ENCODE measurements at regions not wholly inside any gene's neighbourhood (a gene's known extent, or its start where the extent isn't known, plus 50 kb on each side); places are given as distances from the start of the nearest gene placed in this dataset.
"Not testable (repeated sequence)": the region's sequence is repeated elsewhere in the genome, so short reads cannot be mapped to it uniquely, and the experiment has no call there.

DNA sequence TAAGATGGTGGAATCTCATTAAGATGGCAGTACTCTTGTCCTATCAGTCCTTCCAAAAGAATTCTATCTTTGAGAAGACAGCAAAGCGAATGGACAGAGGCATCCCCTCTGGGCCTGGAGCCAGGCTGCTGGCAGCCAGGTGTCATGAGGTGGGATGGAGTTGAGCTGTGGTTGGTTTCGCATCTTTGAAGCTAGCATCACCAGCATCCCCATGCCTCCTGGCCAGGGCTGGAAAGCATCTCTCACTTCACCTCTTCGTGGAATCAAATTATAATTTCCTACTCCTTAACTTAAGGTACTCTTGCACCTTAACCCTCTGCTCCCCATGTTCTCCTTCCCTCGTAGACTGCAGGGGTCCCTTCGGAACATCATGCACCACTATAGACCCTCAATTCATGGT, 248.3 kb downstream of the GADD45G start:
- TF ChIP-seq ZNF292 (tag by site-specific recombination; IDR thresholded peaks at IDR 0.05; ENCODE audit: borderline replicate concordance, low read depth): no peak
- Histone ChIP-seq H3K9me3 (ENCODE audit: control insufficient read depth, insufficient read depth, low read depth, low read length) (no peaks in the 10 kb centered on the region), H3K4me1 (ENCODE audit: control insufficient read depth, insufficient read depth, low read length) (no peaks in the 10 kb centered on the region), H3K27ac (ENCODE audit: extremely low read depth, low read depth, low read length) (no peak overlapping the region), H3K4me3 (ENCODE audit: low read depth, low read length) (no peak overlapping the region), H3K36me3 (ENCODE audit: control insufficient read depth in 2 of 2, insufficient read depth in 1 of 2, low read length in 2 of 2) (no peaks in the 10 kb centered on the region)
- ChIA-PET POLR2A (no interaction called here), CTCF (interaction anchor here (1.4 kb wide), 1 partner anchor 251 kb away, joined by 3 read pairs; no protein-coding TSS in a partner anchor)

- ChIA-PET CTCF (interaction anchor here (0.6 to 0.7 kb wide), 2 partner anchors 200 to 303 kb away, joined by 3 read pairs; no protein-coding TSS in a partner anchor), POLR2A (no interaction called here)
- no peaks in the 10 kb centered on the region for H3K36me3 ChIP-seq (ENCODE audit: control insufficient read depth in 2 of 2, insufficient read depth in 1 of 2, low read length in 2 of 2)
- TF ChIP-seq PRDM4 (tag by site-specific recombination; IDR thresholded peaks at IDR 0.05) (no peak), ZNF362 (tag by site-specific recombination; IDR thresholded peaks at IDR 0.05) (no peak), WT1 (tag by site-specific recombination; IDR thresholded peaks at IDR 0.05) (no peak), ZNF670 (tag by site-specific recombination; IDR thresholded peaks at IDR 0.05; ENCODE audit: low read depth) (no peak), ZNF747 (tag by site-specific recombination; IDR thresholded peaks at IDR 0.05) (no peak), ZNF175 (tag by site-specific recombination; IDR thresholded peaks at IDR 0.05) (no peak), SCRT2 (tag by site-specific recombination; IDR thresholded peaks at IDR 0.05) (no peak), GLIS2 (tag by site-specific recombination; IDR thresholded peaks at IDR 0.05) (no peak), ZNF776 (tag by site-specific recombination; IDR thresholded peaks at IDR 0.05; ENCODE audit: borderline replicate concordance) (no peak)
- TF ChIP-seq, protein P1, sequence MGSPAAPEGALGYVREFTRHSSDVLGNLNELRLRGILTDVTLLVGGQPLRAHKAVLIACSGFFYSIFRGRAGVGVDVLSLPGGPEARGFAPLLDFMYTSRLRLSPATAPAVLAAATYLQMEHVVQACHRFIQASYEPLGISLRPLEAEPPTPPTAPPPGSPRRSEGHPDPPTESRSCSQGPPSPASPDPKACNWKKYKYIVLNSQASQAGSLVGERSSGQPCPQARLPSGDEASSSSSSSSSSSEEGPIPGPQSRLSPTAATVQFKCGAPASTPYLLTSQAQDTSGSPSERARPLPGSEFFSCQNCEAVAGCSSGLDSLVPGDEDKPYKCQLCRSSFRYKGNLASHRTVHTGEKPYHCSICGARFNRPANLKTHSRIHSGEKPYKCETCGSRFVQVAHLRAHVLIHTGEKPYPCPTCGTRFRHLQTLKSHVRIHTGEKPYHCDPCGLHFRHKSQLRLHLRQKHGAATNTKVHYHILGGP (tag by site-specific recombination; IDR thresholded peaks at IDR 0.05): no peak
- TF ChIP-seq, protein P2, sequence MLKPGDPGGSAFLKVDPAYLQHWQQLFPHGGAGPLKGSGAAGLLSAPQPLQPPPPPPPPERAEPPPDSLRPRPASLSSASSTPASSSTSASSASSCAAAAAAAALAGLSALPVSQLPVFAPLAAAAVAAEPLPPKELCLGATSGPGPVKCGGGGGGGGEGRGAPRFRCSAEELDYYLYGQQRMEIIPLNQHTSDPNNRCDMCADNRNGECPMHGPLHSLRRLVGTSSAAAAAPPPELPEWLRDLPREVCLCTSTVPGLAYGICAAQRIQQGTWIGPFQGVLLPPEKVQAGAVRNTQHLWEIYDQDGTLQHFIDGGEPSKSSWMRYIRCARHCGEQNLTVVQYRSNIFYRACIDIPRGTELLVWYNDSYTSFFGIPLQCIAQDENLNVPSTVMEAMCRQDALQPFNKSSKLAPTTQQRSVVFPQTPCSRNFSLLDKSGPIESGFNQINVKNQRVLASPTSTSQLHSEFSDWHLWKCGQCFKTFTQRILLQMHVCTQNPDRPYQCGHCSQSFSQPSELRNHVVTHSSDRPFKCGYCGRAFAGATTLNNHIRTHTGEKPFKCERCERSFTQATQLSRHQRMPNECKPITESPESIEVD (tag by site-specific recombination; IDR thresholded peaks at IDR 0.05): no peak
- no peak overlapping the region for H3K27ac ChIP-seq (ENCODE audit: extremely low read depth, low read depth, low read length)
- no peak overlapping the region for H3K4me3 ChIP-seq (ENCODE audit: low read depth, low read length)
- no peaks in the 10 kb centered on the region for H3K9me3 ChIP-seq (ENCODE audit: control insufficient read depth, insufficient read depth, low read depth, low read length)
- no peaks in the 10 kb centered on the region for H3K4me1 ChIP-seq (ENCODE audit: control insufficient read depth, insufficient read depth, low read length)
Measured at GRCh38 chr9:89853931-89854330, 249.1 kb downstream of the GADD45G start.

GRCh38 chr9:89854715-89855475, 250.1 kb downstream of the GADD45G start:
- Histone ChIP-seq H3K27ac (ENCODE audit: extremely low read depth, low read depth, low read length) (no peak overlapping the region), H3K4me1 (ENCODE audit: control insufficient read depth, insufficient read depth, low read length) (no peaks in the 10 kb centered on the region), H3K36me3 (ENCODE audit: control insufficient read depth in 2 of 2, insufficient read depth in 1 of 2, low read length in 2 of 2) (no peaks in the 10 kb centered on the region), H3K4me3 (ENCODE audit: low read depth, low read length) (no peak overlapping the region), H3K9me3 (ENCODE audit: control insufficient read depth, insufficient read depth, low read depth, low read length) (no peaks in the 10 kb centered on the region)
- POLR2A ChIA-PET: no interaction called here
- CTCF ChIA-PET: interaction anchor here (0.6 to 0.7 kb wide), 2 partner anchors 199 to 304 kb away, joined by 3 read pairs; no protein-coding TSS in a partner anchor
- TF ChIP-seq ZNF514 (tag by site-specific recombination; IDR thresholded peaks at IDR 0.05): no peak
- no peak for TF ChIP-seq ZNF561 (tag by site-specific recombination; IDR thresholded peaks at IDR 0.05; ENCODE audit: borderline replicate concordance)
- no peak for TF ChIP-seq TRIM28 (IDR thresholded peaks at IDR 0.05; ENCODE audit: borderline replicate concordance, low read length)
- no peak for TF ChIP-seq ZNF707 (tag by site-specific recombination; IDR thresholded peaks at IDR 0.05)
- no peak for TF ChIP-seq ZNF654 (tag by site-specific recombination; IDR thresholded peaks at IDR 0.05; ENCODE audit: low read depth)
- TF ChIP-seq KLF16 (tag by site-specific recombination; IDR thresholded peaks at IDR 0.05): no peak
- TF ChIP-seq ZNF366 (tag by site-specific recombination; conservative IDR thresholded peaks at IDR 0.05): no peak
- TF ChIP-seq SETDB1 (IDR thresholded peaks at IDR 0.05; ENCODE audit: insufficient read length, low read length): no peak
- TF ChIP-seq, protein P3, sequence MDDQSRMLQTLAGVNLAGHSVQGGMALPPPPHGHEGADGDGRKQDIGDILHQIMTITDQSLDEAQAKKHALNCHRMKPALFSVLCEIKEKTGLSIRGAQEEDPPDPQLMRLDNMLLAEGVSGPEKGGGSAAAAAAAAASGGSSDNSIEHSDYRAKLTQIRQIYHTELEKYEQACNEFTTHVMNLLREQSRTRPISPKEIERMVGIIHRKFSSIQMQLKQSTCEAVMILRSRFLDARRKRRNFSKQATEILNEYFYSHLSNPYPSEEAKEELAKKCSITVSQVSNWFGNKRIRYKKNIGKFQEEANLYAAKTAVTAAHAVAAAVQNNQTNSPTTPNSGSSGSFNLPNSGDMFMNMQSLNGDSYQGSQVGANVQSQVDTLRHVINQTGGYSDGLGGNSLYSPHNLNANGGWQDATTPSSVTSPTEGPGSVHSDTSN (CRISPR knock-in tag; IDR thresholded peaks at IDR 0.05): no peak

DNA sequence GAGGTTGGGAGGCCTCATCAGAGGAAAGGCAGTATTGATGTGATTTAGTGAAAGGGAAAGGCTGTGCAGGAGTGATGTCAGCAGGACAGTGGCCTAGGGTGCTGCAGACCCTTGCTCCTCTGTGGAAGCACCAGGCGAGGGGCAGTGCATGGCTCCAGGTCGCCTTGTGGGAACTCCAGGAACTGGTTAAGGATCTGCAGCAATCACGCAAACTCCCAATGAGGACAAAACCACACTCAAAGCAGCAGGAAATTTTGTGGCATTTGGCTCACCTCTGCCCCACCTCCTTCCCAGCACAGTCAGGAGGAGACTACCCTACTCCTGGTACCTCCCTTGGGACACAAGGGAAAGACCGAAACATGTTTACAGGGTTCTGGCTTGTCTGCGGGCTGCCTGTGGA, 251.5 kb downstream of the GADD45G start:
- H3K27ac ChIP-seq (ENCODE audit: extremely low read depth, low read depth, low read length); POLR2A ChIA-PET; H3K4me3 ChIP-seq (ENCODE audit: low read depth, low read length); CTCF ChIA-PET; H3K4me1 ChIP-seq (ENCODE audit: control insufficient read depth, insufficient read depth, low read length); H3K9me3 ChIP-seq (ENCODE audit: control insufficient read depth, insufficient read depth, low read depth, low read length); H3K36me3 ChIP-seq (ENCODE audit: control insufficient read depth in 2 of 2, insufficient read depth in 1 of 2, low read length in 2 of 2): not testable (repeated sequence)
